ENCODE measurements at regions not wholly inside any gene's neighbourhood (a gene's known extent, or its start where the extent isn't known, plus 50 kb on each side); places are given as distances from the start of the nearest gene placed in this dataset.

DNA sequence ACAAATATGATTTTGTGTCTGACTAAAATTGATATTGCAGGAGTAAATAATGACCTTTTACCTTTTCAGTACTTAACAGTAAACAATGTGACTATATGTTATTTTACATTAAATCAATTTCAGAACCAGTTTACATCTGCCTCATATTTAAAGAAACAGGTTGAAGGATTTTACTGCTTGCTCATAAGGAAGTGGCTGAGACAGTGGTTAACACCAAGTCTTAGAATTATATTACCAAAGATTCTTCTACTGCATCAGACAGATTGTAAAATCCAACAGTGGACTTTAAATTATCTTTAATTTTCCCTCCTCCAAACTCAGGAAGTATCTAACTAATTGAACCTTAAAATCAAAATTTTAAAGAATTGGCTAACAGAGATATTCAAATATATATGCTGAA lies 1929.9 kb downstream of the PCDH9 start:
- Histone ChIP-seq H3K27me3 (no peaks in the 10 kb centered on the region), H3K9me3 (no peaks in the 10 kb centered on the region), H3K4me1 (no peaks in the 10 kb centered on the region), H3K27ac (no peak overlapping the region), H3K36me3 (no peaks in the 10 kb centered on the region), H3K4me3 (no peak overlapping the region)
- DNase-seq (ENCODE audit: low spot score in 2 of 2), result no peak
- TF ChIP-seq EP300 (IDR thresholded peaks at IDR 0.05) (no peak), POLR2A (IDR thresholded peaks at IDR 0.05) (no peak)
- TF ChIP-seq, protein P1, sequence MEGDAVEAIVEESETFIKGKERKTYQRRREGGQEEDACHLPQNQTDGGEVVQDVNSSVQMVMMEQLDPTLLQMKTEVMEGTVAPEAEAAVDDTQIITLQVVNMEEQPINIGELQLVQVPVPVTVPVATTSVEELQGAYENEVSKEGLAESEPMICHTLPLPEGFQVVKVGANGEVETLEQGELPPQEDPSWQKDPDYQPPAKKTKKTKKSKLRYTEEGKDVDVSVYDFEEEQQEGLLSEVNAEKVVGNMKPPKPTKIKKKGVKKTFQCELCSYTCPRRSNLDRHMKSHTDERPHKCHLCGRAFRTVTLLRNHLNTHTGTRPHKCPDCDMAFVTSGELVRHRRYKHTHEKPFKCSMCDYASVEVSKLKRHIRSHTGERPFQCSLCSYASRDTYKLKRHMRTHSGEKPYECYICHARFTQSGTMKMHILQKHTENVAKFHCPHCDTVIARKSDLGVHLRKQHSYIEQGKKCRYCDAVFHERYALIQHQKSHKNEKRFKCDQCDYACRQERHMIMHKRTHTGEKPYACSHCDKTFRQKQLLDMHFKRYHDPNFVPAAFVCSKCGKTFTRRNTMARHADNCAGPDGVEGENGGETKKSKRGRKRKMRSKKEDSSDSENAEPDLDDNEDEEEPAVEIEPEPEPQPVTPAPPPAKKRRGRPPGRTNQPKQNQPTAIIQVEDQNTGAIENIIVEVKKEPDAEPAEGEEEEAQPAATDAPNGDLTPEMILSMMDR (IDR thresholded peaks at IDR 0.05), result no peak

DNA sequence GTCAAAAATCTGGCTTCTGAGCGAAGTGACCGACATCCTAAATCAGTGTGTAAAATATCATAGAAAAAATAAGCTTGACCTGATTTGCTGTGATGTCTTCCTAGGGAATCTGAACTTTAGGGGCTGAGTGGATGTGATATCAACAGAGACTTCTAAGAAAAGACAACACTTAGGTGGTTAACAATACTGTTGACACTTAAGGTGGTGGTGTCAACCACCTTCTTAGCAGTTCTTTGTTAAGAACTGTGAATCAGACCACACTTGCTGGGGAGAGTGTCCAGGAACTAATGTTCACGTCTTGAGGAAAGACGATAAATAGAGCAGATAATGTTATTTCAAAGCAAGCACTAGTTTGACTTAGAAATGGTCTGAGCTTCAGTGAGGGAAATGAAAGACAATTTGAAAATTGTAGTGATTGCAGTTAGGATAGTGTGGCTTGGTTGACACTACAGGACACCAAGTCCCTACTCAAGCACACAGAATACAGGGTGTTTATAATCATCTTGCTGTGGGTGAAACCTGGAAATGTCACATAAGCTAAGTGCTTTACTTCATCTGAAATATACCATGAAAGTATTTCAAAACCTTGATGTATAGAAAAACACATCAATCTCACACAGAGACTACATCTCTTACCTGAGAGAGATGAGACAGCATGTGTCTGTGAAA lies 1936.5 kb downstream of the PCDH9 start:
- TF ChIP-seq POLR2A (IDR thresholded peaks at IDR 0.05) (no peak), EP300 (IDR thresholded peaks at IDR 0.05) (no peak)
- TF ChIP-seq, protein P1 (IDR thresholded peaks at IDR 0.05), result no peak
- Histone ChIP-seq H3K27ac (no peak overlapping the region), H3K9me3 (no peaks in the 10 kb centered on the region), H3K27me3 (no peaks in the 10 kb centered on the region), H3K4me1 (no peaks in the 10 kb centered on the region), H3K4me3 (no peak overlapping the region), H3K36me3 (no peaks in the 10 kb centered on the region)
- WGBS, 2 donors, result 93 to 94% methylated on average over 4 of the region's 4 CpGs
- no peak for DNase-seq (ENCODE audit: low spot score in 2 of 2)

- no peaks in the 10 kb centered on the region for H3K36me3 ChIP-seq
- H3K9me3 ChIP-seq, result no peaks in the 10 kb centered on the region
- no peak overlapping the region for H3K4me3 ChIP-seq
- WGBS, 2 donors, result 38 to 58% methylated on average over 2 of the region's 2 CpGs
- H3K4me1 ChIP-seq, result no peaks in the 10 kb centered on the region
- TF ChIP-seq, protein P1 (IDR thresholded peaks at IDR 0.05), result no peak
- TF ChIP-seq POLR2A (IDR thresholded peaks at IDR 0.05), result no peak
- no peak for TF ChIP-seq EP300 (IDR thresholded peaks at IDR 0.05)
- no peak overlapping the region for H3K27ac ChIP-seq
- DNase-seq (ENCODE audit: low spot score in 2 of 2), result no peak
- no peaks in the 10 kb centered on the region for H3K27me3 ChIP-seq
These were observed 1937.6 kb downstream of the PCDH9 start for GRCh38 chr13:65292488-65292901.

DNA sequence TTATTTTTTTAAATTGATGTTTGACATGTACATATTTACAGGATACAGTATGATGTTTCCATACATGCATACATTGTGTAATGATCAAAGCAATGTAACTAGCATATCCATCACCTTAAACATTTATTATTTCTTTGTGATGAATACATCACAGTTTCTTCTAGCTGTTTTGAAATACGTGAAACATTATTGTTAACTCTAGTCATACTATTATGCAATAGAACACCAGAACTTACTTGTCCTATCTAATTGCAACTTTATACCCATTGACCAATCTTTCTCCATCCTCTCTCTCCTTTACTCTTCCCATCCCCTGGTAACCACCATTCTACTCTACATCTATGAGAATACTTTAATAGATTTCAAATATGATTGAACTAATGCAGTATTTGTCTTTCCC lies 1942.7 kb downstream of the PCDH9 start:
- no peak for DNase-seq (ENCODE audit: low spot score in 2 of 2)
- Histone ChIP-seq H3K27me3 (no peaks in the 10 kb centered on the region), H3K36me3 (no peaks in the 10 kb centered on the region), H3K27ac (no peak overlapping the region), H3K9me3 (no peaks in the 10 kb centered on the region), H3K4me3 (no peak overlapping the region), H3K4me1 (no peaks in the 10 kb centered on the region)
- 79 to 80% methylated on average over 1 of the region's 1 CpG for WGBS, 2 donors
- TF ChIP-seq, protein P1 (IDR thresholded peaks at IDR 0.05), result no peak

DNA sequence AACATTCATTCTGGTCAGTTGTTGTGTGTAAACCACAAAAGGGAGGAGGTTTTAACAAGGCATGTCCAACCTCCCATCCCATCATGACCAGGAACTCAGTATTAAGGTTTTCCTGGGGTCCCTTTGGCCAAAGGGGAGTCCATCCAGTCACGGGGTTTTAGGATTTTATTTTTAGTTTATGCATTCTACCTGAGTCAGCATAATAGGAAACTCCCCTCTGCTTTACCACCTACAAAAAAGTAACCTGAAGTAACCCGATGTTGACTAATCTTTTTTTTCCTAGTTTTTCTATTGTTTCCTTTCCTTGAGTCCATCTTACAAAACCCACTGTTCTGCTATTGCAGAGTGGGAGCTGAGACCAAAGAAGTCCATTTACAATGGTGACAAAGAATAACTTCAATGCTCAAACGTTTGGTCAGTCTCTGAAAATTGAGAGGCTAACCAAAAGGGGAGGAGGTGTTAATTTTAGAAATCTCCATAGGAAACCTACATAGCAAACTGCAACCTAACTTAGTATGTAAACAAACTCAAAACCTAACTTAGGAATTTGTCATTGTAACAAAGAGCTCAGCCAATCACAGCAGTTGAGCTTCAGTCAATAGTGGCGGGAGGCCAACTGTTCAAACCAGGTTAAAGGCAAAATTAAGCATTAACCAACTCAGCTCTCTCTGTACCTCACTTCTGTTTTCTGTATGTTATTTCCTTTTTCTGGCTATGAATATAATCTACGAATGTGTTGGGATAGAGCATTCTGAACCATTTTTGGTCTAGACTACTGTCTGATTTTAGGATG lies 1954.1 kb downstream of the PCDH9 start:
- Histone ChIP-seq H3K27me3 (no peaks in the 10 kb centered on the region), H3K27ac (no peak overlapping the region), H3K4me1 (no peaks in the 10 kb centered on the region), H3K36me3 (no peaks in the 10 kb centered on the region), H3K4me3 (no peak overlapping the region), H3K9me3 (peaks cover 0 to 16% (median 2%) of the 10 kb centered on the region in 4 donors)
- no peak for DNase-seq (ENCODE audit: low spot score in 2 of 2)
- TF ChIP-seq, protein P1 (IDR thresholded peaks at IDR 0.05), result no peak
- TF ChIP-seq EP300 (IDR thresholded peaks at IDR 0.05) (no peak), POLR2A (IDR thresholded peaks at IDR 0.05) (no peak)
- 78 to 79% methylated on average over 5 of the region's 5 CpGs for WGBS, 2 donors
